ENCODE measurements at regions not wholly inside any gene's neighbourhood (a gene's known extent, or its start where the extent isn't known, plus 50 kb on each side); places are given as distances from the start of the nearest gene placed in this dataset.

- Histone ChIP-seq H4K20me1 (ENCODE audit: insufficient read depth, low read length) (no peaks in the 10 kb centered on the region), H3K36me3 (replicated peaks; ENCODE audit: insufficient read depth, low read length) (no peaks in the 10 kb centered on the region), H3K4me3 (ENCODE audit: low read length) (no peak overlapping the region), H3K9me2 (replicated peaks; ENCODE audit: insufficient read depth, low read length) (no peaks in the 10 kb centered on the region), H3K4me1 (ENCODE audit: low read length) (peaks cover 9% of the 10 kb centered on the region; the same call in 1 of the 2 replicates), H3K27ac (ENCODE audit: low read length) (no peak overlapping the region), H2AFZ (ENCODE audit: low read length) (no peak overlapping the region), H3K4me2 (ENCODE audit: low read depth, low read length) (no peak overlapping the region), H3K27me3 (replicated peaks; ENCODE audit: insufficient read depth, low read length) (no peaks in the 10 kb centered on the region), H3K9ac (ENCODE audit: low read length) (no peak overlapping the region), H3F3A (ENCODE audit: insufficient read depth, low read length) (no peaks in the 10 kb centered on the region), H3K9me3 (replicated peaks; ENCODE audit: insufficient read depth, low read length) (no peaks in the 10 kb centered on the region), H3K79me2 (ENCODE audit: low read length) (no peaks in the 10 kb centered on the region)
- TF ChIP-seq EZH2 (optimal IDR thresholded peaks at IDR 0.05; ENCODE audit: low read depth, low read length): no peak
- TF ChIP-seq, protein P1, sequence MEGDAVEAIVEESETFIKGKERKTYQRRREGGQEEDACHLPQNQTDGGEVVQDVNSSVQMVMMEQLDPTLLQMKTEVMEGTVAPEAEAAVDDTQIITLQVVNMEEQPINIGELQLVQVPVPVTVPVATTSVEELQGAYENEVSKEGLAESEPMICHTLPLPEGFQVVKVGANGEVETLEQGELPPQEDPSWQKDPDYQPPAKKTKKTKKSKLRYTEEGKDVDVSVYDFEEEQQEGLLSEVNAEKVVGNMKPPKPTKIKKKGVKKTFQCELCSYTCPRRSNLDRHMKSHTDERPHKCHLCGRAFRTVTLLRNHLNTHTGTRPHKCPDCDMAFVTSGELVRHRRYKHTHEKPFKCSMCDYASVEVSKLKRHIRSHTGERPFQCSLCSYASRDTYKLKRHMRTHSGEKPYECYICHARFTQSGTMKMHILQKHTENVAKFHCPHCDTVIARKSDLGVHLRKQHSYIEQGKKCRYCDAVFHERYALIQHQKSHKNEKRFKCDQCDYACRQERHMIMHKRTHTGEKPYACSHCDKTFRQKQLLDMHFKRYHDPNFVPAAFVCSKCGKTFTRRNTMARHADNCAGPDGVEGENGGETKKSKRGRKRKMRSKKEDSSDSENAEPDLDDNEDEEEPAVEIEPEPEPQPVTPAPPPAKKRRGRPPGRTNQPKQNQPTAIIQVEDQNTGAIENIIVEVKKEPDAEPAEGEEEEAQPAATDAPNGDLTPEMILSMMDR (IDR thresholded peaks at IDR 0.05; ENCODE audit: low read length): no peak
- TF ChIP-seq EZH2phosphoT487 (IDR thresholded peaks at IDR 0.05; ENCODE audit: low read length): no peak
- no peak for DNase-seq
Measured at GRCh38 chr12:59191372-59191771, 271.1 kb upstream of the LRIG3 start.

- H3K4me1 ChIP-seq (ENCODE audit: low read length): peaks cover 32% of the 10 kb centered on the region
- H3F3A ChIP-seq (ENCODE audit: insufficient read depth, low read length): peaks cover 7% of the 10 kb centered on the region; the same call in 1 of the 2 replicates
- no peaks in the 10 kb centered on the region for H4K20me1 ChIP-seq (ENCODE audit: insufficient read depth, low read length)
- DNase-seq: no peak
- H3K9me3 ChIP-seq (replicated peaks; ENCODE audit: insufficient read depth, low read length): no peaks in the 10 kb centered on the region
- H3K27ac ChIP-seq (ENCODE audit: low read length): no peak overlapping the region
- no peaks in the 10 kb centered on the region for H3K9me2 ChIP-seq (replicated peaks; ENCODE audit: insufficient read depth, low read length)
- TF ChIP-seq, protein P1 (IDR thresholded peaks at IDR 0.05; ENCODE audit: low read length): no peak
- TF ChIP-seq EZH2phosphoT487 (IDR thresholded peaks at IDR 0.05; ENCODE audit: low read length): no peak
- no peak for TF ChIP-seq EZH2 (optimal IDR thresholded peaks at IDR 0.05; ENCODE audit: low read depth, low read length)
- no peak overlapping the region for H3K4me3 ChIP-seq (ENCODE audit: low read length)
- H3K4me2 ChIP-seq (ENCODE audit: low read depth, low read length): no peak overlapping the region
- H3K27me3 ChIP-seq (replicated peaks; ENCODE audit: insufficient read depth, low read length): no peaks in the 10 kb centered on the region
- no peak overlapping the region for H2AFZ ChIP-seq (ENCODE audit: low read length)
- no peak overlapping the region for H3K9ac ChIP-seq (ENCODE audit: low read length)
- no peaks in the 10 kb centered on the region for H3K79me2 ChIP-seq (ENCODE audit: low read length)
- H3K36me3 ChIP-seq (replicated peaks; ENCODE audit: insufficient read depth, low read length): no peaks in the 10 kb centered on the region
Measured at GRCh38 chr12:59186451-59186850, 266.1 kb upstream of the LRIG3 start.

DNA sequence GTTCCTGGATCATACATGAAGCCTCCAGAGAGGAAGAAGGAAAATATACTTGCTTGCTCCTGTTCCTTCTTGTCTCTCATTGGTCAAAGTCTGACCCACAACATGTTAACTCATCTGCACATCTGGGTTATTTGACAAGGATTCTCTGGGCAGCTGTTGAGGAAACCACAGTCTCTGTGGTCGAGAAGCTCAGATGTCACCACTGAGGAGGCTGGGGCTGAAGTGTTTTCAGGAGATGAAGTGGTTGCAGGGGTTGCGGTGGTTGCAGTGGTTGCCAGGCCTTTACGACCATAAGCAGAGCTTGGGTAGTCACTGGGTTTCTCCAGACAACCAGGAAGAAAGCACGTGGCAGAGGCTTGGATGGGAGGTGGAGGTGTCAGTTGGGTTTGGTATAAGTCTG is 265.0 kb upstream of the LRIG3 start:
- peak overlapping the region; percentile 16 for H3K4me2 ChIP-seq (ENCODE audit: low read depth, low read length)
- DNase-seq: peak; percentile 92

More for the DNA sequence above, 265.0 kb upstream of the LRIG3 start:
- H3K27me3 ChIP-seq (replicated peaks; ENCODE audit: insufficient read depth, low read length): no peaks in the 10 kb centered on the region
- no peaks in the 10 kb centered on the region for H3K9me3 ChIP-seq (replicated peaks; ENCODE audit: insufficient read depth, low read length)
- no peaks in the 10 kb centered on the region for H3K9me2 ChIP-seq (replicated peaks; ENCODE audit: insufficient read depth, low read length)
- no peaks in the 10 kb centered on the region for H4K20me1 ChIP-seq (ENCODE audit: insufficient read depth, low read length)
- H3K79me2 ChIP-seq (ENCODE audit: low read length): no peaks in the 10 kb centered on the region
- no peak overlapping the region for H2AFZ ChIP-seq (ENCODE audit: low read length)
- peaks cover 29% of the 10 kb centered on the region for H3K4me1 ChIP-seq (ENCODE audit: low read length)
- no peak overlapping the region for H3K9ac ChIP-seq (ENCODE audit: low read length)
- no peak overlapping the region for H3K4me3 ChIP-seq (ENCODE audit: low read length)
- TF ChIP-seq EZH2phosphoT487 (IDR thresholded peaks at IDR 0.05; ENCODE audit: low read length) (no peak), EZH2 (optimal IDR thresholded peaks at IDR 0.05; ENCODE audit: low read depth, low read length) (no peak)
- TF ChIP-seq, protein P1 (IDR thresholded peaks at IDR 0.05; ENCODE audit: low read length): no peak
- H3K27ac ChIP-seq (ENCODE audit: low read length): peak overlapping the region; percentile 59; the same call in 1 of the 2 replicates
- no peaks in the 10 kb centered on the region for H3K36me3 ChIP-seq (replicated peaks; ENCODE audit: insufficient read depth, low read length)
- peaks cover 7% of the 10 kb centered on the region; the same call in 1 of the 2 replicates for H3F3A ChIP-seq (ENCODE audit: insufficient read depth, low read length)

Measured in MM.1S (cell line).